HG03469 (cell line): ENCODE measurements at regions not wholly inside any gene's neighbourhood (a gene's known extent, or its start where the extent isn't known, plus 50 kb on each side); places are given as distances from the start of the nearest gene placed in this dataset.
"Not testable (repeated sequence)": the region's sequence is repeated elsewhere in the genome, so short reads cannot be mapped to it uniquely, and the experiment has no call there.

Experiments used
- ATAC-seq: cut with Tn5 transposase; IDR thresholded peaks from one replicate; pipeline ENCODE4 v1.9.1; 2021; ENCODE audit warnings: mild to moderate bottlenecking, moderate library complexity, moderate number of reproducible peaks; ENCODE audit not compliant: unreplicated experiment

DNA sequence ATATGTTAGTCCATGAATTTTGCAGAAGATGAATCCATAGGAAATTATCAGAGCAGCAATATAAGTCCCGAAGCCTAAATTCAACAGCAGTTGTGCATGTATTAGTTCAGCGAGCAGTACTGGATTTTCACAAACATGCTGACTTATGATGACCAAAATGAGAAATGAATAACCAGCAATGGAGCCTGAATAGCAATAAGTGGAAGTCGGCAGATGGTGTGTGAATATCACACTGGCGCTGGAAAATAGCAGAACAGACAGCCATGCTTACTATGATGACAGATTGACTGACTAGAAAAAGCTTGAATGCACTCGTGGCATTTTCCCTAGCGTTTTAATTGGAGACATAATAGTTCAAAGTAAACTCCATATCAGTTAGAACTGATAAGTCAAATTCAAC, 1114.5 kb downstream of the DSC3 start:
- no peak for ATAC-seq

DNA sequence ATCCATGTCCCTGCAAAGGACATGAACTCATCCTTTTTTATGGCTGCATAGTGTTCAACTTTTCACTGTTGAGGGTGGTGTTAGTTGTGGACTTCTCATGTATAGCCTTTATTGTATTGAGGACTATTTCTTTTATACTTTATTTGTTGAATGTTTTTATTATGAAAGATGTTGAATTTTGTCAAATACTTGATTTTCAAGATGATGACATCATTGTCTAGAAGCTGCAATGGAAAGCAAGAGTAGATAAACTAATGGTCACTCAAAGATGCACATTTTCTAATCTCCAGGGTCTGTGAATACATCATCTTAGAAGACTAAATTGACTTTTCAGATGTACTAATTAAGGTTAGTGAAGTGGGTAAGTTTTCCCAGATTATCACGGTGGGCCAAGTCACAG, 1117.0 kb downstream of the DSC3 start:
- ATAC-seq: no peak

DNA sequence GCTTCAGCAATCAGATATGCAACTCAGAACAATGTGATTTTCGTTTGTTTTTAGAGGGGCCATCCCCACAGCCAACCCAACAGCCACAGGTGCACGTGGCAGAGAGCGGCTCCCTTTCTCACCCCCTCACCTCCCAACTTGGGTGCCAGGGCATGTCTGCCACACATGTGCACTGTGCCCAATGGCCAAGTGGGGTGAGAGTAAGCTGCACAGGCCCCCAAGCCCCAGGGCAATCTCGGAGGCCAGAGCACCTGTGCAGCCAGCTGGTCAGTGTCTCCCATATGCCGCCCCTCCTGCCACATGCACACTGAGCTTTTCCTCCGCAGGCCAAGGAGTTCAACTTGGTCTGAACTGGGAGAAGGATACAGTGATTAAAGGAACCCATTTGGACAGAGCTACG, 1130.2 kb downstream of the DSC3 start:
- ATAC-seq: no peak

DNA sequence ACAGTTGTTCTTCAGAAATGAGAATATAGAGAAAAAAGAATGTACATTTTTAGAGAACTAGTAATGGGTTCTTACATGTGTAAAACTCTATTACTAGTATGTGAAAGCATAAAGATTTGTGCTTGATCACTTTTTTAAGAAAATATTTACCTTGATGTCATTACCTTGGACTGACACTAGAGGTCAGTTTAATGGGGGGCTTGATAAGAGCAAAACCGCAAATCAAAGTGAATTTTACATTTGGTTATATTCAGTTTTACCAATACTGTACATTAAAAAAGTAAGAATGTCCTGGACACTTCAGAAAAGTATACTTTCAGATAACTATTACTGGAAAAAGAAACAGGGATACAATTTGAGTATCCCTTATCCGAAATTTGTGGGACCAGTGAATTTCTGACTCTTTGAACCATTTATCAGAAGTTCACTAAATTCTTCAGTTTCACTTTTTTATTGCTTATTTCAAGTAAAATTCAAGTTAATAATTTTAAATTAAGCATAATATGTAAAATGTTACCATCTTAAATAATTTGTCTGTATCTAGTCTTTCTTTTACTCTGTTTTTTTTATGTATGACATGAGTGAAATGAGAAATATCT, 1149.5 kb downstream of the DSC3 start:
- ATAC-seq: no peak

GRCh38 chr18:29883114-29883513, 1159.4 kb downstream of the DSC3 start:
- ATAC-seq: no peak

DNA sequence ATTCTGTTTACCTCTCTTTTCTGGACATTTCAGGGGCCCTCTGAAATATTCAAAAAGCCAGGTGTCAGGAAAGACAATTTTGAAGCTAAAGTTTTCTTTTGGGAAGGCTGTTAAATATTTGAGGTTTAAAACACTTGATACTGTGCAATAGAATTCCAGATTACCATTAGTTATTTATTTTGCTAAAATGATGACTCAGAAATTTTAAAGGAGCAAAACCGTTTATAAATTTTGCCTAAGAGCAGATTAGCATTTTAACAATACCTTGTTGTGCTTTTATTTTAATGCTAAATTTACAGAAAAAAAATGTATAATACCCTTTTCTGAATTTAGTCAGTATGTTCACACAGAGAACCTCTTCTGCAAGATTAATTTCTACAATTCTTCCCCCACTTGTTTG, 1159.9 kb downstream of the DSC3 start:
- ATAC-seq: no peak

DNA sequence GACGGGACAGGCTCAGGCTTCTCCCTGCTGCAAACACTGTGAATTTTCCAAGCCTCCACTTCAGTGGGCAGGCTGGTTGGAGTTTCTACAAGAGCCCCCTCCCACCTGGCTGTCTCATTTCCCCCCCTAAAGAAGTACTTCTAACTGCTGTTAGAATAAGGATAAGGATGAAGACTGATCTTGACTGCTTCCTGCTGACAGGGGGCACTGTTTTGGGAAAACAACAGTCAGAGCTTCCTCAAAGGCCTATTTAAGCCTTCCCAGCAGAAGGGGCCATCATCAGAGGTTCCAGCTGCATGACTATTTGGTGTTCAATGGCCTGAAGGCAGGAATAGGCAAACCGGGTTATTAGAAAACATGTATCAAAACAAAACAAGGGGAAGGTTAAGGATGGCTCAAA, 1162.8 kb downstream of the DSC3 start:
- ATAC-seq: no peak

GRCh38 chr18:29874519-29875098, 1167.9 kb downstream of the DSC3 start:
- no peak for ATAC-seq

GRCh38 chr18:29873211-29873610, 1169.3 kb downstream of the DSC3 start:
- no peak for ATAC-seq

GRCh38 chr18:29871246-29871645, 1171.3 kb downstream of the DSC3 start:
- no peak for ATAC-seq

- no peak for ATAC-seq
Measured at GRCh38 chr18:29862824-29863223, 1179.7 kb downstream of the DSC3 start.

GRCh38 chr18:29855637-29856036, 1186.9 kb downstream of the DSC3 start:
- ATAC-seq: no peak

- no peak for ATAC-seq
Measured at GRCh38 chr18:29853126-29853525, 1189.4 kb downstream of the DSC3 start.

- ATAC-seq: no peak
Measured at GRCh38 chr18:29849144-29849543, 1193.4 kb downstream of the DSC3 start.

- ATAC-seq: no peak
Measured at GRCh38 chr18:29841631-29842030, 1200.9 kb downstream of the DSC3 start.

DNA sequence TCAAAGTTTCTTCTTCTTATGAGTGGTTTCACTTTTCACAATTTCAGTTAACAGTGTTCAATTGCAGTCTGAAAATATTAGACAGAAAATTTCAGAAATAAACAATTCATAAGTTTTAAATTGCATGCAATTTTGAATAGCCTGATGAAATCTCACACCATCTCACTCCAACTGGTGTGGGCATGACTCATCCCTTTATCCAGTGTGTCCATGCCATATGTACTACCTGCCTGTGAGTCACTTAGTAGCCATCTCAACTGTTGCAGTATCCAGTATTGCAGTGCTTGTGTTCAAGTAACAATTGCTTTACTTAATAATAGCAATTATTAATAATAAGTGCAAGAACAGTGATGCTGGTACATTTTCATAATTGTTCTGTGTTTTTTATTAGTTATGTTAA, 1202.5 kb downstream of the DSC3 start:
- ATAC-seq: no peak

GRCh38 chr18:29838961-29839360, 1203.6 kb downstream of the DSC3 start:
- not testable (repeated sequence) for ATAC-seq

GRCh38 chr18:29838556-29838955, 1204.0 kb downstream of the DSC3 start:
- ATAC-seq: no peak

GRCh38 chr18:29823671-29824070, 1218.9 kb downstream of the DSC3 start:
- ATAC-seq: no peak

DNA sequence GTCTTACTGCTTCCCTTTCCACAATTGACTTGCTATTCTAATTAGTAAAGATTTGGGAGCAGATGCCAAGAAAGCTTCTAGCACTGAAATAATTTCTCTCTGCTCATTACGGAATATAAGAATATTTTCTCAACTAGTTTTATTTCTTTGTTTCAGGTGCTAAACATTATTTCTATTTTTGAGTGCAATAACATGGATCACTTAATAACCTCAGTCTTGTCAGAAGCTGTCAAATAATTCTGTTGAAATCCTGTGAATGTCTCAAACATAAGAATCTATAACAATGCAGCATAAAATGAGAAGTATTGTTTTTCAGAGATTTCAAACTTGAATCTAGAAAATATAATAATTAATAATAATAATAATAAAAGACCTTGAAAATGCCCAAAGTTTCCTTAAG, 1221.0 kb downstream of the DSC3 start:
- no peak for ATAC-seq

DNA sequence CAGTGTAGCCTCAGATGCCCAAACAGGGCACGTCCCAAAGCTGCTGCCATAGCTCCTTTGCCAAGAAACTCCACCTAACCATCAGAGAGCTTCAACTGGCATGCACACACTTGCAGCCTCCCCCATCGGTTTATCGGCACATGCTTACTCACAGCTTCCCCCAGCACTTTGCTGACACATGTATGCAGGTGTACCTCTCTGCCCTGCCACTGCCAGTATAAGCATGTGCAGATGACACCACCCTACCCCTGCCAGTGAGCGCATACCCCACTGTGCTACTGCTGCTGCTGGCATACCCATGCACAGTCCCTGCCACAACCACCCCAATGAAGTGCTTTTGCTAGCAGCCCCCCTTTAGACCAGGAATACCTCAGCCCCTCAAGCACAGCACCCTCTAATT, 1231.0 kb downstream of the DSC3 start:
- no peak for ATAC-seq

DNA sequence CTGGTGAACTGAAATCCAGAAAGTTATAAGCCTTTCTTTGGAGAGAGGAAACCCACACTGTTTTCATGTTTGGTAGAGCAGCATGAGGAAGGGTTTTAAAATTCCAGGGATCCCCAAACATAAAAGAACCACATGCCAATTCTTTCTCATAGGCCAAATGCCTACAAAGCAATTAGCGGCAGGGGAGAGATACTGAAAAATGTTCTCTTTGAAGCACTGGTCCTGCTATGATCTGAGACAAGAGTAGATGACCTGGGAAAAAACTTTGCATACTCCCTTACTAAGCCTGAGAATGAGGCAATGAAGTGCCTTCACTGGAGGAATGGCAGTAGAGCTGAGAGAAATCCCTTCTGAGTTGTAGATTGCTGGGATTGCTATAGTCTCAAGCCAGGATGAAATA, 1261.7 kb downstream of the DSC3 start:
- no peak for ATAC-seq

DNA sequence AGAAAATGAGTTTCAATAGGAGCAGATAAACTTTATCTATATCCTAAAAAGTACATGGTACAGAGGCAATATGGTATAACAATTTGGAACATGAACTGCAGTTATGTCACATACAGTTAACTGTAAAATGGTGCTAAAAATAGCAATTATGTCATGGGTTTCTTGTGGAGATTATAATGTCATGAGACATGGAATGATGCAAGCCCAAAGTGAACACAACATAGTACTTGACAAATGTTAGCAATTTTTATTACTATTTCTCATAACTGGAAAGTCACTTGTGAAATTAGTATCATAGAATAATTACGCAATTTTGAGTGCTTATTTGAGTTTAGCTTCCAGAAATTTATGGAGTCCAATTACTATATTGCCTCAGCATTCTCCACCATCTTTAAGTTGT, 1263.4 kb downstream of the DSC3 start:
- ATAC-seq: no peak
